Upper lobe of right lung (tissue), 1 donor: ENCODE measurements at regions not wholly inside any gene's neighbourhood (a gene's known extent, or its start where the extent isn't known, plus 50 kb on each side); places are given as distances from the start of the nearest gene placed in this dataset.

Experiments
- ATAC-seq: fragments of 200-7000 bp; cut with Tn5 transposase; one replicate; pipeline ENCODE4 v1.9.1; 2020; ENCODE audit warnings: mild to moderate bottlenecking, moderate library complexity
- DNase-seq: peaks from one replicate; pipeline ENCODE4 v3.0.0-alpha.2; 2020
- H3K27ac ChIP-seq: fragments of 200-600 bp; one replicate; pipeline ENCODE4 v1.8.0; 2022
- H3K27me3 ChIP-seq: fragments of 200-600 bp; one replicate; pipeline ENCODE4 v1.8.0; 2022; ENCODE audit warnings: mild to moderate bottlenecking
- H3K36me3 ChIP-seq: fragments of 200-600 bp; one replicate; pipeline ENCODE4 v1.8.0; 2022
- H3K4me1 ChIP-seq: fragments of 200-600 bp; one replicate; pipeline ENCODE4 v1.8.0; 2022
- H3K4me3 ChIP-seq: fragments of 200-600 bp; one replicate; pipeline ENCODE4 v1.8.0; 2022; ENCODE audit warnings: mild to moderate bottlenecking
- H3K9me3 ChIP-seq: fragments of 200-600 bp; one replicate; pipeline ENCODE4 v1.8.0; 2022
- CTCF ChIP-seq: fragments of 200-600 bp; IDR thresholded peaks from one replicate; pipeline ENCODE4 v1.8.0; 2022; ENCODE audit warnings: antibody characterized with exemption
- intact Hi-C: fragments of 100-400 bp; cut with DNase I; formaldehyde crosslinking; loops from one replicate; pipeline ENCODE4 v1.11.0; 2022
- donor health status: DM: no; HTN: yes; CAD: no; lungs with severe emphysema.

GRCh38 chr6:21666853-21667681 is 73.5 kb downstream of the SOX4 start:
- DNase-seq, result no peak
- intact Hi-C loops, result no loop called here

GRCh38 chr6:21668795-21669194 is 75.2 kb downstream of the SOX4 start:
- Histone ChIP-seq H3K4me3 (no peak overlapping the region), H3K4me1 (peaks cover 27% of the 10 kb centered on the region), H3K36me3 (no peaks in the 10 kb centered on the region), H3K27ac (no peak overlapping the region), H3K9me3 (no peaks in the 10 kb centered on the region), H3K27me3 (peaks cover 26% of the 10 kb centered on the region)
- ATAC-seq (no peak), DNase-seq (no peak)
- no peak for TF ChIP-seq CTCF
- intact Hi-C loops, result no loop called here

More at GRCh38 chr6:21666853-21667681, 73.5 kb downstream of the SOX4 start:
- H3K4me3 ChIP-seq, result peak overlapping the region; percentile 56
- ATAC-seq, result no peak
- no peak for TF ChIP-seq CTCF
- H3K9me3 ChIP-seq, result no peaks in the 10 kb centered on the region
- no peak overlapping the region for H3K27ac ChIP-seq
- H3K36me3 ChIP-seq, result no peaks in the 10 kb centered on the region
- peaks cover 28% of the 10 kb centered on the region for H3K4me1 ChIP-seq
- H3K27me3 ChIP-seq, result peaks cover 34% of the 10 kb centered on the region

GRCh38 chr6:21676769-21677168 is 83.2 kb downstream of the SOX4 start:
- H3K4me3 ChIP-seq, result no peak overlapping the region
- intact Hi-C loops, result no loop called here
- no peaks in the 10 kb centered on the region for H3K9me3 ChIP-seq
- H3K36me3 ChIP-seq, result no peaks in the 10 kb centered on the region
- DNase-seq (no peak), ATAC-seq (no peak)
- no peak overlapping the region for H3K27ac ChIP-seq
- no peak for TF ChIP-seq CTCF
- no peaks in the 10 kb centered on the region for H3K27me3 ChIP-seq
- no peaks in the 10 kb centered on the region for H3K4me1 ChIP-seq

- no peaks in the 10 kb centered on the region for H3K27me3 ChIP-seq
- H3K27ac ChIP-seq, result no peak overlapping the region
- H3K4me3 ChIP-seq, result no peak overlapping the region
- intact Hi-C loops, result no loop called here
- H3K9me3 ChIP-seq, result no peaks in the 10 kb centered on the region
- H3K4me1 ChIP-seq, result no peaks in the 10 kb centered on the region
- TF ChIP-seq CTCF, result no peak
- DNase-seq (no peak), ATAC-seq (peak; percentile 52)
- H3K36me3 ChIP-seq, result no peaks in the 10 kb centered on the region
Observed at GRCh38 chr6:21678990-21679389, 85.4 kb downstream of the SOX4 start.

GRCh38 chr6:21679761-21680265 is 86.3 kb downstream of the SOX4 start:
- DNase-seq, result no peak
- H3K27ac ChIP-seq, result no peak overlapping the region
- H3K4me3 ChIP-seq, result no peak overlapping the region
- H3K36me3 ChIP-seq, result no peaks in the 10 kb centered on the region
- intact Hi-C loops, result no loop called here
- H3K27me3 ChIP-seq, result no peaks in the 10 kb centered on the region
- ATAC-seq, result peak; percentile 76
- H3K9me3 ChIP-seq, result no peaks in the 10 kb centered on the region
- no peak for TF ChIP-seq CTCF
- H3K4me1 ChIP-seq, result no peaks in the 10 kb centered on the region
